ENCODE measurements at regions not wholly inside any gene's neighbourhood (a gene's known extent, or its start where the extent isn't known, plus 50 kb on each side); places are given as distances from the start of the nearest gene placed in this dataset.
A peak's percentile ranks its signal among the peaks of the same experiment; 100 is the strongest.
"Not testable (repeated sequence)": the region's sequence is repeated elsewhere in the genome, so short reads cannot be mapped to it uniquely, and the experiment has no call there.

DNA sequence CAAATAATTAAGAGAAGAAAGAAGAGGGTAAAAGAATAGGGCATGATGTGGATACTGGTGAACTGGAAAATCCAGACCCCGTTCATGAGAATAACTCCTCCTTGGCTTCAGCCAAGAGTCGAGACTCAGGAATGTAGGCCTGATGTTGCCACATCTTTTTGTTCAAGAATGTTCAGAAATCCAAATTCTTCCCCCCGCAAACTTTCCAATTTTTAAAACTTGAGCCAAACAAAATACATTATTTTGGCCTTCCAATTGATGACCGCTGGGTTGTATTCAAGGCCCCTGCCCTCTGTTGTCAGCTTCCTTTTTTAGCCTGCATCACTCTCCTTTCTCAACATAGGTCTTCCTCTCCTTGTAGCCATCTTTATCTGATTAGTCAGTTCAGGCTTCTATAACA, 106.1 kb downstream of the TNFAIP3 start:
- no peak overlapping the region for H3K27ac Mint-ChIP-seq
- H3K9me3 Mint-ChIP-seq, result peaks cover 3% of the 10 kb centered on the region
- H3K36me3 Mint-ChIP-seq (ENCODE audit: low read depth), result peaks cover 6% of the 10 kb centered on the region
- CTCF ChIA-PET, result interaction anchor here (1.0 to 1.4 kb wide), 2 partner anchors 92 to 106 kb away, joined by 4 to 5 read pairs; partner anchors contain the start of gene TNFAIP3
- H3K4me3 Mint-ChIP-seq, result no peak overlapping the region
- POLR2A ChIA-PET, result no interaction called here
- H3K27me3 Mint-ChIP-seq, result no peaks in the 10 kb centered on the region
- H3K4me1 Mint-ChIP-seq, result peaks cover 66% of the 10 kb centered on the region
- no peak for DNase-seq

- Mint-ChIP-seq H3K9me3 (peaks cover 3% of the 10 kb centered on the region), H3K4me3 (peak overlapping the region; percentile 68), H3K27ac (peak overlapping the region; percentile 92), H3K27me3 (no peaks in the 10 kb centered on the region), H3K4me1 (peaks cover 48% of the 10 kb centered on the region), H3K36me3 (ENCODE audit: low read depth) (peaks cover 3% of the 10 kb centered on the region)
- peak; percentile 52 for DNase-seq
- ChIA-PET CTCF (interaction anchor here (0.7 to 3.3 kb wide), 15 partner anchors 9 to 318 kb away, joined by 3 to 22 read pairs (median 5); partner anchors contain the start of gene TNFAIP3), POLR2A (interaction anchor here (0.7 to 0.9 kb wide), 3 partner anchors 106 to 478 kb away, joined by 3 to 4 read pairs (median 4); no protein-coding TSS in a partner anchor)
Measured at GRCh38 chr6:137975188-137975940, 108.3 kb downstream of the TNFAIP3 start.

DNA sequence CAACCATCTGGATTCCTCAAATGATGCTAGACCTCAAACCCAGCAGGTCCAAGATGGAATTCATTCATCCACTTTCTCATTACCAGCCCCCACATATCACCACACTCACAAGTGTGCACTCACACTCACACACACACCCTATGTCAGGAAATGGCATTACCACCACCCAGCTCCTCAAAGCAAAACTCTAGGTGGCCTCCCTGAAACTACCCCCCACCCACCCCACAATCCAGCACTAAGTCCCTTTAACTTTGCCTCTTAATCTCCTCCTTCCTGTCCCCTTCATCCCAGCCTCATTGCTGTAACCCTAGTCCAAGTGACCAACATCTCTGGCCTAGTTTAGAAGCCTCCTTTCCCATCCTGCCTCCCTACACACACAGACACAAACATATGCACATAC, 109.4 kb downstream of the TNFAIP3 start:
- ChIA-PET CTCF (interaction anchor here (0.9 to 3.3 kb wide), 5 partner anchors 10 to 277 kb away, joined by 3 to 22 read pairs (median 10); partner anchors contain the start of gene TNFAIP3), POLR2A (no interaction called here)
- Mint-ChIP-seq H3K4me3 (no peak overlapping the region), H3K4me1 (peaks cover 43% of the 10 kb centered on the region), H3K36me3 (ENCODE audit: low read depth) (peaks cover 3% of the 10 kb centered on the region), H3K9me3 (no peaks in the 10 kb centered on the region), H3K27ac (peak overlapping the region; percentile 92), H3K27me3 (no peaks in the 10 kb centered on the region)
- DNase-seq, result no peak

GRCh38 chr6:137977206-137977605, 110.1 kb downstream of the TNFAIP3 start:
- ChIA-PET POLR2A (no interaction called here), CTCF (interaction anchor here (1.2 to 3.3 kb wide), 4 partner anchors 13 to 278 kb away, joined by 5 to 22 read pairs (median 12); partner anchors contain the start of gene TNFAIP3)
- Mint-ChIP-seq H3K27me3 (no peaks in the 10 kb centered on the region), H3K27ac (no peak overlapping the region), H3K9me3 (no peaks in the 10 kb centered on the region), H3K36me3 (ENCODE audit: low read depth) (peaks cover 3% of the 10 kb centered on the region), H3K4me1 (peaks cover 43% of the 10 kb centered on the region), H3K4me3 (no peak overlapping the region)
- DNase-seq, result no peak

DNA sequence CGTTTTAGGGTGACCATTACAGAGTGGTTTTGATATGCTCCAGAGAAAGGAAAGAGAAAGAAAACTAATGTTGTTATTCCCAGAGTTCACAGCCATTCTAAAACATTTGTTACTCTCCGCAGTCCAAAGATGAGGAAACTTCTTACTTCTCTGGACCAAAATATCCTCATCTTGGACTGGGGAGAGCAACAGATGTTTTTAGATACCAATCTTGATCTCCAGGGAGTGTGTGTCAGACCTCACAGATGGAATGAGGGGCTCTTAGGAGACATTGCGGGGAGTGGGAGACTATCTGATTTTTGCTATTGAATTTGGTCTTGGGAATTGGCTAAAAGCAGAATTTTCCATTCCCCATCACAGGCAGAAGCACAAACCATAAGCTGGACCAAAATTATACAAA, 110.8 kb downstream of the TNFAIP3 start:
- H3K4me1 Mint-ChIP-seq, result peaks cover 49% of the 10 kb centered on the region
- ChIA-PET POLR2A (no interaction called here), CTCF (interaction anchor here (1.2 to 3.2 kb wide), 2 partner anchors 12 to 279 kb away, joined by 5 to 10 read pairs; no protein-coding TSS in a partner anchor)
- H3K36me3 Mint-ChIP-seq (ENCODE audit: low read depth), result peaks cover 3% of the 10 kb centered on the region
- no peak overlapping the region for H3K27ac Mint-ChIP-seq
- H3K9me3 Mint-ChIP-seq, result no peaks in the 10 kb centered on the region
- H3K4me3 Mint-ChIP-seq, result no peak overlapping the region
- no peaks in the 10 kb centered on the region for H3K27me3 Mint-ChIP-seq
- no peak for DNase-seq

DNA sequence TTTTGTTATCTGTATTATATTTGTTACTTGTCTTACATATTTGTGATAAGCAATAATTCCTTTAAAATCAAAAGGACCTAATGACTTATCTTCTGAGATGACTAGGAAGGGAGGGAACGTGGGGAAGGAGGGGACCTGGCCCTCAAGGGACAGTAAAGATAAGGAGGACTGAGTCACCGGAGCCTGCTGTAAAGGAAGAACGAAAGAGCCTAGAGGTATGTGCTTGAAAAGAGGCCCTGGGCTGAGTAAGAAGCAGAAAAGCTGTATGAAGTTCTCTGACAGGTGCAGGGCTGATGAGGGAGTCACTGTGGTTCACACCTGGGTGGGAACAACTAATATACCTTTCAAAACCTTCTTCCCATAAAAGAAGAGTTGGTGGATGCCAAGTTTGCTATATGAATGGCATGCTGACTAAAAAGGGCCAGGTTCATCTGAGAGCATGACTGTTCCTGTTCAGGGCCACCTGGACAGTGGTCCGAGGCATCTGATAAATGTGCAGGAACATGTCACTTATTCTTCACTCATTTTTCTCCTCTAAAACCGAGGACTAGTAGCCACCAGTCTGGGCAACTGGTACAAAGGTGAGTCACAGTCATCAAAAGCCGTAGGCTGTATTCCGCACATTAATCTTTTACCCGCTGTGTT, 111.3 kb downstream of the TNFAIP3 start:
- POLR2A ChIA-PET, result no interaction called here
- no peaks in the 10 kb centered on the region for H3K9me3 Mint-ChIP-seq
- H3K36me3 Mint-ChIP-seq (ENCODE audit: low read depth), result peaks cover 1% of the 10 kb centered on the region
- H3K27ac Mint-ChIP-seq, result no peak overlapping the region
- no peak for DNase-seq
- H3K4me3 Mint-ChIP-seq, result no peak overlapping the region
- H3K4me1 Mint-ChIP-seq, result peaks cover 49% of the 10 kb centered on the region
- CTCF ChIA-PET, result interaction anchor here (1.1 to 1.3 kb wide), 3 partner anchors 12 to 218 kb away, joined by 3 to 5 read pairs (median 3); no protein-coding TSS in a partner anchor
- no peaks in the 10 kb centered on the region for H3K27me3 Mint-ChIP-seq

DNA sequence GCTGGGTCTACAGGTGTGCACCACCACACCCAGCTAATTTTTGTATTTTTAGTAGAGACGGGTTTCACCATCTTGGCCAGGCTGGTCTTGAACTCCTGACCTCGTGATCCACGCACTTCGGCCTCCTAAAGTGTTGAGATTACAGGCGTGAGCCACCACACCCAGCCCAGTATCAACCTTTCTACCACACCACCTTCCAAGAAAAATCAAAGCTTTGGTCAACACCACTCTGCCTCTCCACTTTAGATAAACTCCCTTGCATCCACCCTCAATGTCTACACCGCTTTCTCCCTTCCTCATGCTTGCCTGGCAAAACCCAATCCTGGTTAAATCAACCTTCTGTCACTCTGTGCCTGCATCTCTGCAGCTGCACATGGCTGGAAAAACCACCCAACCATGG, 112.2 kb downstream of the TNFAIP3 start:
- CTCF ChIA-PET, result interaction anchor here (1.1 to 2.0 kb wide), 7 partner anchors 10 to 219 kb away, joined by 3 to 10 read pairs (median 5); partner anchors contain the start of gene TNFAIP3
- H3K36me3 Mint-ChIP-seq (ENCODE audit: low read depth); H3K27me3 Mint-ChIP-seq; H3K9me3 Mint-ChIP-seq; H3K4me3 Mint-ChIP-seq; POLR2A ChIA-PET; DNase-seq: not testable (repeated sequence)
- H3K27ac Mint-ChIP-seq, result peak overlapping the region; percentile 33
- peaks cover 44% of the 10 kb centered on the region for H3K4me1 Mint-ChIP-seq

DNA sequence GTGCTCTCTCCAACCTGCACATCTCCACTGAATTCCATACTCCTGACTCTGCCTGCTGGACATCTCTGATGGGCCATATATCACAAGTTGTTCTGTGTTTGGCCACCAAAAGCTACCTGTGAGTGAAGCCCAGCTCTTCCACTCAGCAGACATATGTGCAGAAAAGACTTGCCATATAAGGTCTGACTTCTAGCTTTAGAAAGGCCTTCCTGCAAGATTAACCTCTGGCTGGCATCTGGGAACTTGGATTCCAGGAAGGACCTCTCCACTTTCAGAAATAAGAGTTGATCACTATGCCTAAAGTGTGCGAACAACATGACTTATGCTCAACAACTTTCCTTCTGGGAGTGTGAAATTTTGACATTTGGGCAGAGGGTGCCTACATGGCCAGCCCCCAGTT, 113.7 kb downstream of the TNFAIP3 start:
- ChIA-PET POLR2A (no interaction called here), CTCF (interaction anchor here (0.7 to 2.0 kb wide), 7 partner anchors 9 to 114 kb away, joined by 3 to 10 read pairs (median 5); partner anchors contain the start of gene TNFAIP3)
- Mint-ChIP-seq H3K27ac (no peak overlapping the region), H3K9me3 (no peaks in the 10 kb centered on the region), H3K27me3 (peaks cover 1% of the 10 kb centered on the region), H3K36me3 (ENCODE audit: low read depth) (no peaks in the 10 kb centered on the region), H3K4me3 (no peak overlapping the region), H3K4me1 (peaks cover 29% of the 10 kb centered on the region)
- DNase-seq, result no peak

DNA sequence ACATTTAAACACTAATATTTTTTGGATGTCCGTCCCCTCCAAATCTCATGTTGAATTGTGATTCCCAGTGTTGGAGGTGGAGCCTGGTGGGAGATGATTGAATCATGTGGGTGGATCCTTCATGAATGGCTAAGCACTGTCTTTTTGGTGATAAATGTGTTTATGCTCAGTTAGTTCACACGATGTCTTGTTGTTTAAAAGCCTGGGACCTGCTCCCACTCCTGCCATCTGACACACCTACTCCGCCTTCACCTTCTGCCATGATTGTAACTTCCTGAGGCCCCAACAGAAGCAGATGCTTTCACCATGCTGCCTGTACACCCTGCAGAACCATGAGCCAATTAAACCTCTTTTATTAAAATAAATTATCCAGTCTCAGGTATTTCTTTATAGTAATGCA, 114.7 kb downstream of the TNFAIP3 start:
- Mint-ChIP-seq H3K9me3 (no peaks in the 10 kb centered on the region), H3K36me3 (ENCODE audit: low read depth) (no peaks in the 10 kb centered on the region), H3K4me3 (no peak overlapping the region), H3K27ac (no peak overlapping the region), H3K27me3 (peaks cover 9% of the 10 kb centered on the region), H3K4me1 (peaks cover 19% of the 10 kb centered on the region)
- DNase-seq, result no peak
- ChIA-PET CTCF (interaction anchor here (0.6 to 1.1 kb wide), 2 partner anchors 24 to 56 kb away, joined by 3 read pairs; no protein-coding TSS in a partner anchor), POLR2A (no interaction called here)

DNA sequence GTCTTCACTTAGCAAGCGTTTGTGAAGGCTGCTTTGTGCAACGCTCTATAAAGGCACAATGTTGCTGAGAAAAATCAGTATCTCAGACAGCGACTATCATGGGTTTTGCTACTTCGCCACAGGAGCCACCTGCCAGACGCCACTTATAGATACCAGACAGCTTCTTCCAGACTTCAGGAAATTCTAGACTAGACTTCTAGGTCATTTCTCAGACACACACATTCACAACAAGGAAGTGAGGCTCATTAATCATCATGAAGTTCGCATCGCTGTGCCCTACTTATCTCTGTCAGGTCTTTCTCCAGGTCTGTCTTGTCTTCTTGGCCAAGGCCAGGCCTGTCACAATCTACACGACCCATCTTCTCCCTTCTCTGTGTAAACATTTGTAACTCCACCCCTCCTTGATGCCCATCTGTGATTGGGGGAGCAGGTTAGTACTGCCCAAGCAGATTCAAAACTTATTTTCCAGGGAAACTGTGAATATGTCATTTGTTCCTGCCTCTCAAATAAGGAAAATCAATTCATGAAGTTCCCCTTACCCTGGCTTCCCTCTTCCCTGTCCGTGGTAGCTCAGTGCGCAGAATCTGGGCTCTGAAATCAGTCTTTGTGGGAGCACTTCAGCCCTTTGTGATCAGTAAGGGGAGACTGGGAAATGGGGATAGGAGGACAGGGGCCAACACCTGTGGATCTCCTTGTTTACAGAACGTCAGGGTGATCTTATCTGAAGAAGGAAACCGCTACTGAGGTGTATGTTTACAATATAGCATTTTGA, 115.5 kb downstream of the TNFAIP3 start:
- peaks cover 13% of the 10 kb centered on the region for H3K4me1 Mint-ChIP-seq
- peaks cover 10% of the 10 kb centered on the region for H3K27me3 Mint-ChIP-seq
- no peak for DNase-seq
- ChIA-PET POLR2A (no interaction called here), CTCF (interaction anchor here (1.0 kb wide), 1 partner anchor 14 kb away, joined by 11 read pairs; no protein-coding TSS in a partner anchor)
- H3K36me3 Mint-ChIP-seq (ENCODE audit: low read depth), result no peaks in the 10 kb centered on the region
- H3K9me3 Mint-ChIP-seq, result no peaks in the 10 kb centered on the region
- H3K27ac Mint-ChIP-seq, result peak overlapping the region; percentile 3
- H3K4me3 Mint-ChIP-seq, result no peak overlapping the region

DNA sequence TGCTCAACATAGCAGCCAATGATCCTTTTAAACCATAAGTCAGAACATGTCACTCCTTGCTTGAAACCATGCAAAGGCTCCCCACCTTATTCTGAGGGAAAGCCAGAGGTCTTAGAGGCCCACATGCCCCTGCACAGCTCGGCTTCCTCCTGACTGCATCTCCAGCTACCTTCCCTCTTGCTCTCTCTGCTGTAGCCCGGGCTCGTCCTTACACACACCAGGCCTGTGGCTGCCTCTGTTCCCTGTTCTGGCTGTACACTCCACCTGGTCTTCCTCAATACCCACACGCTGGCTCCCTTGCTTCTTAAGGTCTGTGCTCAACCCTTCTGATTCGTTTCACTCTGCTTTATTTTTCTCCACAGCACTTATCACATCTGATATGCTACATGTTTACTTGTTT, 116.2 kb downstream of the TNFAIP3 start:
- H3K36me3 Mint-ChIP-seq (ENCODE audit: low read depth), result no peaks in the 10 kb centered on the region
- H3K4me1 Mint-ChIP-seq, result peaks cover 7% of the 10 kb centered on the region
- no peak overlapping the region for H3K4me3 Mint-ChIP-seq
- DNase-seq, result no peak
- H3K27me3 Mint-ChIP-seq, result peaks cover 10% of the 10 kb centered on the region
- H3K27ac Mint-ChIP-seq, result no peak overlapping the region
- no peaks in the 10 kb centered on the region for H3K9me3 Mint-ChIP-seq
- POLR2A ChIA-PET, result no interaction called here
- CTCF ChIA-PET, result interaction anchor here (1.0 kb wide), 1 partner anchor 13 kb away, joined by 11 read pairs; no protein-coding TSS in a partner anchor

GRCh38 chr6:137989664-137990063, 117.6 kb downstream of the PERP start:
- H3K27me3 Mint-ChIP-seq, result peaks cover 14% of the 10 kb centered on the region
- H3K4me1 Mint-ChIP-seq, result no peaks in the 10 kb centered on the region
- POLR2A ChIA-PET, result no interaction called here
- H3K27ac Mint-ChIP-seq, result no peak overlapping the region
- H3K4me3 Mint-ChIP-seq, result no peak overlapping the region
- no peaks in the 10 kb centered on the region for H3K9me3 Mint-ChIP-seq
- no peak for DNase-seq
- CTCF ChIA-PET, result interaction anchor here (0.8 to 2.3 kb wide), 6 partner anchors 10 to 246 kb away, joined by 3 to 6 read pairs (median 4); no protein-coding TSS in a partner anchor
- no peaks in the 10 kb centered on the region for H3K36me3 Mint-ChIP-seq (ENCODE audit: low read depth)

Measured in activated CD4-positive, alpha-beta T cell treated with anti-CD3 and anti-CD28 coated beads, Interleukin-2, amount 10 ng/mL, durations not matched to agents 7 days and 5 days (primary cell).